Right ventricle myocardium superior (tissue), 1 donor: ENCODE measurements at regions not wholly inside any gene's neighbourhood (a gene's known extent, or its start where the extent isn't known, plus 50 kb on each side); places are given as distances from the start of the nearest gene placed in this dataset.
"Not testable (repeated sequence)": the region's sequence is repeated elsewhere in the genome, so short reads cannot be mapped to it uniquely, and the experiment has no call there.

Experiments
- ATAC-seq: fragments of 200-7000 bp; cut with Tn5 transposase; one replicate; pipeline ENCODE4 v1.9.1; 2020; ENCODE audit warnings: mild to moderate bottlenecking; ENCODE audit not compliant: poor library complexity
- DNase-seq: peaks from one replicate; pipeline ENCODE4 v3.0.0-alpha.2; 2020
- intact Hi-C: fragments of 100-400 bp; cut with DNase I; formaldehyde crosslinking; loops from one replicate; pipeline ENCODE4 v1.11.2; 2022
- donor health status: DM: no; HTN: yes; CAD: no; lungs with severe emphysema.

- intact Hi-C loops, result no loop called here
- DNase-seq, result no peak
- no peak for ATAC-seq
These were observed 228.4 kb downstream of the FAT3 start for GRCh38 chr11:92453055-92453454.

GRCh38 chr11:92455210-92455790 is 230.7 kb downstream of the FAT3 start:
- no peak for ATAC-seq
- intact Hi-C loops, result no loop called here

GRCh38 chr11:92457250-92457649 is 232.6 kb downstream of the FAT3 start:
- intact Hi-C loops, result no loop called here
- DNase-seq (no peak), ATAC-seq (no peak)

More at GRCh38 chr11:92455210-92455790, 230.7 kb downstream of the FAT3 start:
- DNase-seq, result no peak

GRCh38 chr11:92458486-92458885 is 233.9 kb downstream of the FAT3 start:
- intact Hi-C loops, result no loop called here
- no peak for ATAC-seq
- no peak for DNase-seq

GRCh38 chr11:92460213-92460612 is 235.6 kb downstream of the FAT3 start:
- intact Hi-C loops, result no loop called here
- DNase-seq (no peak), ATAC-seq (no peak)

- ATAC-seq (no peak), DNase-seq (no peak)
- intact Hi-C loops, result no loop called here
These were observed 236.8 kb downstream of the FAT3 start for GRCh38 chr11:92461447-92461846.

GRCh38 chr11:92462821-92463220 is 238.2 kb downstream of the FAT3 start:
- ATAC-seq (no peak), DNase-seq (no peak)
- intact Hi-C loops, result no loop called here

- DNase-seq, result no peak
- intact Hi-C loops, result no loop called here
- no peak for ATAC-seq
These were observed 240.2 kb downstream of the FAT3 start for GRCh38 chr11:92464822-92465221.

- intact Hi-C loops, ATAC-seq, DNase-seq: not testable (repeated sequence)
These were observed 240.8 kb downstream of the FAT3 start for GRCh38 chr11:92465410-92465809.

DNA sequence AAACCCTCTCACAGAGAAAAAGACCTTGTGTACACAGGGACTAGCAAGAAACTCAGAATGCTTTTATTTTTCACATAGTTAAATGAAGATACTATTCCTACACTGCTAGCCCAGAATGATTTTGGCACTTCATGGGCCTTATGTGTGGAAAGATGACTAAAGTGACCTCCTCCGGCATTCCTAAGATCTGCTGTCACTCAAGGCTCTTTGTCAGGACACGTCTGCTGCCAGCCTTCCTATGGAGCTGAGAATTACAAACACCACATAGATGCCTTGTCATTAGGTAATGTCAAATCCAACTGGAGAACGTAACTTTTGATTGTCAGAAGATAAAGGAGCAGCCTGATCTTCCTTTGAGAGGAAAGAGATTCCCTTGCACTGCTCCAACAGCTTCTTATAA is 249.1 kb downstream of the FAT3 start:
- no peak for ATAC-seq
- DNase-seq, result no peak
- intact Hi-C loops, result no loop called here

GRCh38 chr11:92475316-92475715 is 250.7 kb downstream of the FAT3 start:
- intact Hi-C loops, result no loop called here
- ATAC-seq, result no peak

DNA sequence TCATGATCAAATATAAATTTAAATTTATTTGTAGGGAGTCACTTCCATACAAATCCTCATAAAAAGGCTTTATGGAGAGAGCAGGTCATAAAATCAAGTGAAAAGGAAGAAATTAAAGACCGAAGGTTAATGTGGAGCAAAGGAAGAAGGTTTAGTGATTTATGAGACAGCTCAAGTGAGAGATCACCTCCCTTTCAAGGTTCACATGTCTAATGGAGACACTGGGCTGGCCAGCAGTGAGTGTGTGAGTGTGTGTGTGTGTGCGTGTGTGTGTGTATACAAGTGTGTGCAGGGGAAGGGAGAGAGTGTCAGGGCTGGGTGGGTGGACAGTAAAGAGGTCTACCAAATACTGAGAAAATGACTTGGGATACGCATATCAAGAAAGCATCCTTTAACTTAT is 251.2 kb downstream of the FAT3 start:
- ATAC-seq (no peak), DNase-seq (no peak)
- intact Hi-C loops, result no loop called here

More at GRCh38 chr11:92475316-92475715, 250.7 kb downstream of the FAT3 start:
- DNase-seq, result no peak

DNA sequence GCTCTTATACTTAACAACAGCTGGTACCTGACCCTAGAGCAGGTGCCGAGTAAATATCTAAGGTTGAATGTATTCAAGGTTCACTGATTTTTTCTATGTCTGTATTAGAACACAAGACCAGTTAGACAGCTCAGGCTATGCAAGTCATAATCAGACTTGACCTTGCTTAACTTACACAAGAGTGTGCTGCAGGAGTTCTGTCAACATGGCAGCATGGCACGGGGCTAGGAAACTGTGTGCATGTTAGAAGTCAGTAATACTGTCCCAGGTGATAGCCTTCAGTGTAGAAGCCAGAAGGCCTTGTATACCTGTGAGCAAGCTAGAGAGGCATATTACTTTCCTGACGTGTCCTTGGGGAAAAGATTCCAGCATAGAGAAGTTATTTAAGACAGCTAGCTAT is 253.1 kb downstream of the FAT3 start:
- intact Hi-C loops, result no loop called here
- no peak for DNase-seq
- ATAC-seq, result no peak

DNA sequence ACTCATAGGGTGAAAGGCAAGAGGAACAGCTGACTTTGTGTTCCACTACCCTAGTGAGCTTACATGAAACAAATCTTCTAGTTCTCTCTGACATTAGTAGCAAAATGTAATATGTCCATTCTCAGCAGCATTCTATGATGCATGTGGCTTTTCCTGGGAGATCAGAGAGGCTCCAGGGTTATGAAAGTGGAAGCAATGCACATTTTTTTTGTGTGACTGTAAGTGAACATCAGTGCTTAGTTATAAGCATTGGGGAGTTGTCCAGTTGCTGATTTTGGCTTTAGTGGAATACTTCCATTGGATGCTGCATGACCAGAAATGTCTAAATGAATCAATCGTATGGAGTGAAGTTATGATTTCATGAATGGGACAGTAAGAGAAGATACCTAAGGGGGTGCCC is 255.9 kb downstream of the FAT3 start:
- ATAC-seq (no peak), DNase-seq (no peak)
- intact Hi-C loops, result no loop called here

GRCh38 chr11:92482492-92483060 is 258.0 kb downstream of the FAT3 start:
- intact Hi-C loops, result no loop called here
- ATAC-seq (no peak), DNase-seq (no peak)

- intact Hi-C loops, result no loop called here
- no peak for DNase-seq
- no peak for ATAC-seq
These were observed 260.0 kb downstream of the FAT3 start for GRCh38 chr11:92484570-92484969.

GRCh38 chr11:92489826-92490399 is 265.3 kb downstream of the FAT3 start:
- ATAC-seq (no peak), DNase-seq (no peak)
- intact Hi-C loops, result no loop called here

- DNase-seq (no peak), ATAC-seq (no peak)
- intact Hi-C loops, result no loop called here
These were observed 267.8 kb downstream of the FAT3 start for GRCh38 chr11:92492372-92492771.

GRCh38 chr11:92495107-92495793 is 270.6 kb downstream of the FAT3 start:
- ATAC-seq, result no peak
- DNase-seq, result no peak
- intact Hi-C loops, result no loop called here

DNA sequence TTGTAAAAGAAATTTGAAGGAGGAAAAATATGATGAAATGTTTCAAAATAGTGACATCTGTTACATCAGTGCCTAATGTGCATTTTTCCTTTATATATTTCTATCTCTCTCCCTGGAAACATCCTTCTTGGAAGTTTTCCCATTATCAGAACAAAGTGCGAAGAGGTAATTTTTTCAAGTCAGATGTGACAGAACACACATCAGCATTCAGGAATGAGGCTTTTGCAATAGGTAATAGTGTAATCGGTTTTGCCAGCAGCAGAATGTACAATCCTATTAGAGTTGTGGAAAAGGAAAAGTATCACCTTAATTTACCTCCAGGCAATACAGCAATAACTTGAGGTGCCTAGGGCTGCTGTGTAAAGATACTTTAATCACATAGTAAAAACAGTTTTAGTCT is 275.8 kb downstream of the FAT3 start:
- intact Hi-C loops, result no loop called here
- ATAC-seq (no peak), DNase-seq (no peak)
